GM18870 (cell line): ENCODE measurements at regions not wholly inside any gene's neighbourhood (a gene's known extent, or its start where the extent isn't known, plus 50 kb on each side); places are given as distances from the start of the nearest gene placed in this dataset.

ENCODE experiments used
- ATAC-seq: cut with Tn5 transposase; IDR thresholded peaks from one replicate; pipeline ENCODE4 v1.9.1; 2021; ENCODE audit warnings: moderate library complexity; ENCODE audit not compliant: unreplicated experiment

DNA sequence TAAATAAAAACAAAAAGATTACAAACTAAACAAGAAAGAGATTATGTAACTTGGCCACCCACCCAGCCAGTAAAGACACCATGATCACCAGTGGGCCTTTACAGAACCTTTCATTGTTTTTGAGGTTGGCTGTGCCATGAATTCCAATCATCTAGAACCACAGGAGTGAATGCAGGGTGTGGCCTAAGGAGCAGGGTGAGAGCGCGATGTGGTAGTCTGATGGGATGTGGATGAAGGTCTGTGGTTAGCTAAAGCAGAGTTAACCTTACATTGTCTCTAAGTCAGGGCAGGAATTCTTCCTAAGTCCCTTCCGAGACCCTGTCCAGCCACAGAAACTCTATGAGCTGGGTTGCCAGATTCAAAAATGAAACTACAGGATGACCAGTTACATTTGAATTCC lies 54.0 kb upstream of the CDKN3 start:
- no peak for ATAC-seq

DNA sequence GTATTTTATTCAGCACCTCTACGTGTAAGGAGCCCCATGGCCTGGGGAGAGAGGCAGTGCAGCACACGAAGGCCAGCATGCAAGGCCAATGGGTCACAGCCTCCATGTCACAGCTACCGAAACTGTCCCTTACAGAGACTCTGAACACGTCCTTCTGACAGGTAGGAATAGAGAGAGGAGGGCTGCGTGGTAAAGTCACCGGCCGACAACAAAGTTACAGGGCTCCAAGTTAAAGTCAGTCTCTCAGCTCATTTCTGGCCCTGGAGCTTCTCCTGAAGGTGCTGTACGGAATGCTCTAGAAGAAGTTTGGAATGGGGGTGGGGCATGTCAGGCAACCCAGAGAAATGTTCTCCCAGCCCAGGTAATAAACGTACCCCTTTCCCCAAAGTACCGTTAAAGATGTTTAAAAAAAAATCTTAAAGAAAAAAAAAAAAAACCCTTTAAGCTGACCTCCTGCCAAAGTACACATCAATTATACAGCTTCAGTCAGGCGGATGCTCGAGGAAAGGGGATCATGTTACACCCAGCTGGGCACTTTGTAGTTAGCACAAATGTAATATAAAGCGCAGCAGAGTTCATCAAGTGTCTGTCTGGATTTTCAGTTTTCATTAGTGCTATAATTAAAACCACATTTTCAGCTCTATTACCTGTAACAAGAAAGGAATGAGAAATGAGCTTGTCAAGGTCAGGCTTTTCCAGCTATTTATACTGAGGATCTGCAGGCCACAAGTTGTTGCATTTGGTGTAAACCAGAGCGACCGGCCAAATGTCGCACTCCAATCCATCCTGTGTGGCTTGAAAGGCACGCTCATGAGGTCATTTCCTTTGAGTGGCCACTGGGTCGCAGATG lies 53.3 kb upstream of the CDKN3 start:
- ATAC-seq: no peak

DNA sequence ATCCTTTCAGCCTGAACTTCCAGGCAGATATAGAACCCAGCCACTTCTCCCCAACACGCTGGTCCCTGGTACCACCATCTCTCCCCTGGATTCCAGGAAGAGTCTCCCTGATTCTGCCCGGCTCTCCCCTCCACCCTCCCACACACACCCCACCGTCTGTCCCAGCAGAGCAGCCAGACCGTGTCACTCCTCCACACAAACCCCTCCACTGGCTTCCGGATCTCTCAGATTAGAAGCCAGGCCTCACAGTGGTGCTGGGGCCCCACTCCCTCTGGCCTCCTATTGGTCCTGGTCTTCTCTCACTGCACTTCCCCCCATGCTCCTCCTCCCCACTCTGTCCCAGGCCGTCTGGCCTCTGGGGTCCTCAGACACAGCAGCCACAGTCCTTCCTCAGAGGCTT lies 52.4 kb upstream of the CDKN3 start:
- no peak for ATAC-seq

DNA sequence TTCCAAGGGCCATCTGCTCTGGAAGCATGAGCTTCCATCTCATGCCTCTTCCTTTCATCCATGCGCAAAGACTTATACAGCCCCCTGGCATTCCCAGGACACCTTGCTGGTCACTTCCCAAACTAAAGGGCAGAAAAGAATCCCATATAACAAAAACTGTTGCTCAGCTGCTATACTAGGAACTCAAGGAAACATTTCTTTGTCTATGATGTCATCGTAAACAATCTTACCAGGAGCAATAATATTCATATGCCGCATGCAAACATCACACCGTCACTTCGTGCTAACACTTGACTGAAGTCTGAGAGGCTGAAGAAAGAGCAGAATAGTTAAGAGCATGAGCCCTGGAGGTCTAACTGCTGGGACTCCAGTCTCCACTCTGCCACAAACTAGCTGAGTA lies 50.5 kb upstream of the CDKN3 start:
- no peak for ATAC-seq
